Renal cortex interstitium (tissue), 11 donors: ENCODE measurements at regions not wholly inside any gene's neighbourhood (a gene's known extent, or its start where the extent isn't known, plus 50 kb on each side); places are given as distances from the start of the nearest gene placed in this dataset.

ENCODE experiments used
- DNase-seq, 11 donors: peaks; one replicate each; pipeline ENCODE4 v3.0.0-alpha.2; 2013; ENCODE audit warnings: low read depth in 9 of 11, low spot score in 4 of 11; ENCODE audit errors: extremely low read depth in 1 of 11

GRCh38 chr13:109568339-109568818, 218.0 kb downstream of the IRS2 start:
- no peak for DNase-seq

- no peak for DNase-seq
Measured at GRCh38 chr13:109567315-109567714, 219.1 kb downstream of the IRS2 start.

- DNase-seq: no peak
Measured at GRCh38 chr13:109565877-109566276, 220.5 kb downstream of the IRS2 start.

GRCh38 chr13:109548374-109548773, 238.0 kb downstream of the IRS2 start:
- no peak for DNase-seq

GRCh38 chr13:109547942-109548341, 238.4 kb downstream of the IRS2 start:
- no peak for DNase-seq

GRCh38 chr13:109545931-109546330, 240.5 kb downstream of the IRS2 start:
- DNase-seq: no peak

GRCh38 chr13:109541081-109541480, 245.3 kb downstream of the IRS2 start:
- no peak for DNase-seq

GRCh38 chr13:109537584-109537983, 248.8 kb downstream of the IRS2 start:
- no peak for DNase-seq

- no peak for DNase-seq
Measured at GRCh38 chr13:109533350-109533749, 253.0 kb downstream of the IRS2 start.

GRCh38 chr13:109529964-109530363, 256.4 kb downstream of the IRS2 start:
- DNase-seq: no peak

- no peak for DNase-seq
Measured at GRCh38 chr13:109521719-109522118, 264.7 kb downstream of the IRS2 start.

GRCh38 chr13:109517517-109517916, 268.9 kb downstream of the IRS2 start:
- DNase-seq: no peak

- DNase-seq: no peak
Measured at GRCh38 chr13:109516186-109516585, 270.2 kb downstream of the IRS2 start.

GRCh38 chr13:109510013-109510412, 276.4 kb downstream of the IRS2 start:
- no peak for DNase-seq

GRCh38 chr13:109509154-109509900, 277.1 kb downstream of the IRS2 start:
- DNase-seq: no peak

- DNase-seq: no peak
Measured at GRCh38 chr13:109500146-109500773, 286.1 kb downstream of the IRS2 start.

GRCh38 chr13:109497917-109498316, 288.5 kb downstream of the IRS2 start:
- no peak for DNase-seq

GRCh38 chr13:109496216-109496615, 290.2 kb downstream of the IRS2 start:
- DNase-seq: no peak

GRCh38 chr13:109494925-109495369, 291.4 kb downstream of the IRS2 start:
- no peak for DNase-seq

- DNase-seq: no peak
Measured at GRCh38 chr13:109485136-109485794, 301.1 kb downstream of the IRS2 start.
